GM21737 (cell line): ENCODE measurements at regions not wholly inside any gene's neighbourhood (a gene's known extent, or its start where the extent isn't known, plus 50 kb on each side); places are given as distances from the start of the nearest gene placed in this dataset.

Experiments used
- ATAC-seq: cut with Tn5 transposase; IDR thresholded peaks from one replicate; pipeline ENCODE4 v1.9.1; 2021; ENCODE audit warnings: mild to moderate bottlenecking, moderate library complexity; ENCODE audit not compliant: unreplicated experiment

GRCh38 chr11:59302991-59303390 is 55.7 kb upstream of the OR5AN1 start:
- no peak for ATAC-seq

- no peak for ATAC-seq
These were observed 63.3 kb upstream of the OR5AN1 start for GRCh38 chr11:59295435-59295834.

GRCh38 chr11:59292611-59293010 is 66.1 kb upstream of the OR5AN1 start:
- ATAC-seq = no peak

- no peak for ATAC-seq
These were observed 67.5 kb upstream of the OR5AN1 start for GRCh38 chr11:59291228-59291627.

- no peak for ATAC-seq
These were observed 69.1 kb upstream of the OR5AN1 start for GRCh38 chr11:59289356-59290181.

- ATAC-seq = no peak
These were observed 72.9 kb upstream of the OR5AN1 start for GRCh38 chr11:59285716-59286260.

- peak; percentile 10 for ATAC-seq
These were observed 72.0 kb upstream of the MPEG1 start for GRCh38 chr11:59284773-59285129.

GRCh38 chr11:59283825-59284772 is 71.4 kb upstream of the MPEG1 start:
- peak; percentile 76 for ATAC-seq

GRCh38 chr11:59283311-59283710 is 70.6 kb upstream of the MPEG1 start:
- ATAC-seq = no peak

- ATAC-seq = no peak
These were observed 68.5 kb upstream of the MPEG1 start for GRCh38 chr11:59281177-59281576.

GRCh38 chr11:59273373-59273841 is 60.7 kb upstream of the MPEG1 start:
- ATAC-seq = peak; percentile 89

- ATAC-seq = no peak
These were observed 60.1 kb upstream of the MPEG1 start for GRCh38 chr11:59272771-59273372.

- ATAC-seq = no peak
These were observed 59.1 kb upstream of the MPEG1 start for GRCh38 chr11:59271811-59272327.

GRCh38 chr11:59271247-59271755 is 58.6 kb upstream of the MPEG1 start:
- no peak for ATAC-seq

- peak; percentile 4 for ATAC-seq
These were observed 55.2 kb upstream of the MPEG1 start for GRCh38 chr11:59267736-59268475.

GRCh38 chr11:59267196-59267595 is 54.5 kb upstream of the MPEG1 start:
- ATAC-seq = peak; percentile 77

GRCh38 chr11:59266491-59266890 is 53.8 kb upstream of the MPEG1 start:
- ATAC-seq = no peak

- ATAC-seq = no peak
These were observed 53.0 kb upstream of the MPEG1 start for GRCh38 chr11:59265735-59266134.

- no peak for ATAC-seq
These were observed 52.0 kb upstream of the MPEG1 start for GRCh38 chr11:59264736-59265135.
